ENCODE measurements at regions not wholly inside any gene's neighbourhood (a gene's known extent, or its start where the extent isn't known, plus 50 kb on each side); places are given as distances from the start of the nearest gene placed in this dataset.

DNA sequence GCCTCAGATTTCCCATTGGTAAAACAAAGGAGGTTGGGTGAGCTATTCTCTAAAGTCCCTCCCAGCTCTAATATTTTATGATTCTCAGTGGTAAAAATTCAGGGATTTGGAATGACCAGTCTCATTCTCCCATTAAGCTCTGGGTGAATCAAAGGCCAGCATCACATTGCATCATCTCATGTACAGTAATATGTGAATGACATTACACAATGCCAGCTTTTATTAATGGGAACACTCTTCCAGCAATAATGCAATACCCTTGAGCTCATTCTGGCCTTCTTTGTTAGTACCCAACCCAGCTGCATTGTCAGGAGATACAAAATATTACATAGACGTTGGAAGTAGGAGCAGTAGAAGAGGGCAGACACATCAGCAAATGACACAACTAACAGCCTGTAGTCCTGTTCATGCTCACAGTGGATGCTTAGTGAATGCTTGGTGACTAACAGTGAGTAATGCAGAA, 100.0 kb upstream of the EGR2 start:
- no peak overlapping the region for H3K4me2 ChIP-seq
- TF ChIP-seq, protein P1, sequence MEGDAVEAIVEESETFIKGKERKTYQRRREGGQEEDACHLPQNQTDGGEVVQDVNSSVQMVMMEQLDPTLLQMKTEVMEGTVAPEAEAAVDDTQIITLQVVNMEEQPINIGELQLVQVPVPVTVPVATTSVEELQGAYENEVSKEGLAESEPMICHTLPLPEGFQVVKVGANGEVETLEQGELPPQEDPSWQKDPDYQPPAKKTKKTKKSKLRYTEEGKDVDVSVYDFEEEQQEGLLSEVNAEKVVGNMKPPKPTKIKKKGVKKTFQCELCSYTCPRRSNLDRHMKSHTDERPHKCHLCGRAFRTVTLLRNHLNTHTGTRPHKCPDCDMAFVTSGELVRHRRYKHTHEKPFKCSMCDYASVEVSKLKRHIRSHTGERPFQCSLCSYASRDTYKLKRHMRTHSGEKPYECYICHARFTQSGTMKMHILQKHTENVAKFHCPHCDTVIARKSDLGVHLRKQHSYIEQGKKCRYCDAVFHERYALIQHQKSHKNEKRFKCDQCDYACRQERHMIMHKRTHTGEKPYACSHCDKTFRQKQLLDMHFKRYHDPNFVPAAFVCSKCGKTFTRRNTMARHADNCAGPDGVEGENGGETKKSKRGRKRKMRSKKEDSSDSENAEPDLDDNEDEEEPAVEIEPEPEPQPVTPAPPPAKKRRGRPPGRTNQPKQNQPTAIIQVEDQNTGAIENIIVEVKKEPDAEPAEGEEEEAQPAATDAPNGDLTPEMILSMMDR (conservative IDR thresholded peaks at IDR 0.05; ENCODE audit: low read depth, low read length), result no peak
- no peak overlapping the region for H3K4me3 ChIP-seq (IDR thresholded peaks at IDR 0.05; ENCODE audit: insufficient read depth, low read depth, low read length)
- no peak overlapping the region for H3K9ac ChIP-seq
- H3K36me3 ChIP-seq (ENCODE audit: insufficient read depth), result no peaks in the 10 kb centered on the region
- no peaks in the 10 kb centered on the region for H3K27me3 ChIP-seq (ENCODE audit: insufficient read depth, low read depth)
- no peak overlapping the region for H2AFZ ChIP-seq (ENCODE audit: low read depth)
- H3K79me2 ChIP-seq (ENCODE audit: insufficient read depth, low read depth), result no peaks in the 10 kb centered on the region
- H3K27ac ChIP-seq, result no peak overlapping the region
- H4K20me1 ChIP-seq (ENCODE audit: insufficient read depth), result no peaks in the 10 kb centered on the region
- no peaks in the 10 kb centered on the region for H3K4me1 ChIP-seq (ENCODE audit: low read depth, poor library complexity, severe bottlenecking)

GRCh38 chr10:62915158-62915557, 99.0 kb upstream of the EGR2 start:
- Histone ChIP-seq H3K4me1 (ENCODE audit: low read depth, poor library complexity, severe bottlenecking) (no peaks in the 10 kb centered on the region), H3K27ac (no peak overlapping the region), H3K27me3 (ENCODE audit: insufficient read depth, low read depth) (no peaks in the 10 kb centered on the region), H4K20me1 (ENCODE audit: insufficient read depth) (no peaks in the 10 kb centered on the region), H3K4me2 (no peak overlapping the region), H3K9ac (no peak overlapping the region), H3K79me2 (ENCODE audit: insufficient read depth, low read depth) (no peaks in the 10 kb centered on the region), H3K36me3 (ENCODE audit: insufficient read depth) (no peaks in the 10 kb centered on the region), H3K4me3 (IDR thresholded peaks at IDR 0.05; ENCODE audit: insufficient read depth, low read depth, low read length) (no peak overlapping the region), H2AFZ (ENCODE audit: low read depth) (no peak overlapping the region)
- TF ChIP-seq, protein P1 (conservative IDR thresholded peaks at IDR 0.05; ENCODE audit: low read depth, low read length), result no peak

- Histone ChIP-seq H3K4me2 (no peak overlapping the region), H3K36me3 (ENCODE audit: insufficient read depth) (no peaks in the 10 kb centered on the region), H2AFZ (ENCODE audit: low read depth) (no peak overlapping the region), H3K79me2 (ENCODE audit: insufficient read depth, low read depth) (no peaks in the 10 kb centered on the region), H3K27ac (no peak overlapping the region), H3K9ac (no peak overlapping the region), H3K4me3 (IDR thresholded peaks at IDR 0.05; ENCODE audit: insufficient read depth, low read depth, low read length) (no peak overlapping the region), H3K4me1 (ENCODE audit: low read depth, poor library complexity, severe bottlenecking) (no peaks in the 10 kb centered on the region), H3K27me3 (ENCODE audit: insufficient read depth, low read depth) (no peaks in the 10 kb centered on the region), H4K20me1 (ENCODE audit: insufficient read depth) (no peaks in the 10 kb centered on the region)
- TF ChIP-seq, protein P1 (conservative IDR thresholded peaks at IDR 0.05; ENCODE audit: low read depth, low read length), result no peak
These were observed 95.9 kb upstream of the EGR2 start for GRCh38 chr10:62912086-62912485.

DNA sequence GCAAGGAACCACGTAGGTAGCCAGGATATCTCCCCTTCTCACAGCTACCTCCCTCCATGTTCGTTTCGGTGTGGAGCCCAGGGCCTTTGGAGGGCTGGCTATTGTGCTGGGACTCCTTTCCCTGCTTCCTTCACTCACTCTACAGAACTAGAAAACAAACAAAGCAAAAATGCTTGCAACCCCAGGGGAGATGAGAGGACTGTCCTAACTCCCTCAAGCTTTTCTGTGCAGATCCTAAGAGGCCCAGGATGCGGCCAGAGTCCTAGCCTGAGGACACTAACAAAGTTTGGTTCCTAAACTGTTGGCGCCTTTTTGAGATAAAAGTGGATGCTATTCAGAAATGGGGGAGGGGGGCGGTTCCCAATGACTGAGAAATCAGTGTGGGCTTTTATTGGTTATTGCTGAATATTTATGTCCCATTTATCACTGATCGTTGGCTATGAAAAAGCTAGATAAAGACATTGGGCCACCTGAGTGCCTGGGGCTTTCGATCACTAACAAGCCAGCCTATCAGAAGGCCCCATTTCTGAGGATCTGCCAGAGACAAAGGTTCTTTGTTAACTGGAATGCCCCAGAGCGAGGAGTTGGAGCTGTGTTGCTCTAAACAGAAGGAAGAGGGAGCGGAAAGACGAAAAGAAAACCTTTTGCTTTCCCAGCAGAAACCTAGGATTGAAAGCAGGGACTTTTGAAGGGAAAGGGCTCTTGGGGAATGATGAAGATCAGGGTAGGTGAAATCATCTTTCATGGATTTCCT, 95.2 kb upstream of the EGR2 start:
- Histone ChIP-seq H2AFZ (ENCODE audit: low read depth) (no peak overlapping the region), H3K4me3 (IDR thresholded peaks at IDR 0.05; ENCODE audit: insufficient read depth, low read depth, low read length) (no peak overlapping the region), H3K9ac (no peak overlapping the region), H4K20me1 (ENCODE audit: insufficient read depth) (no peaks in the 10 kb centered on the region), H3K27ac (no peak overlapping the region), H3K4me2 (no peak overlapping the region), H3K27me3 (ENCODE audit: insufficient read depth, low read depth) (no peaks in the 10 kb centered on the region), H3K79me2 (ENCODE audit: insufficient read depth, low read depth) (no peaks in the 10 kb centered on the region), H3K36me3 (ENCODE audit: insufficient read depth) (no peaks in the 10 kb centered on the region), H3K4me1 (ENCODE audit: low read depth, poor library complexity, severe bottlenecking) (no peaks in the 10 kb centered on the region)
- TF ChIP-seq, protein P1 (conservative IDR thresholded peaks at IDR 0.05; ENCODE audit: low read depth, low read length), result no peak
